COLO668 (cell line): ENCODE measurements at regions not wholly inside any gene's neighbourhood (a gene's known extent, or its start where the extent isn't known, plus 50 kb on each side); places are given as distances from the start of the nearest gene placed in this dataset.

Source experiments
- DNase-seq: peaks from one replicate; lab custom pipeline; 2025; ENCODE audit not compliant: unreplicated experiment; lab: John Stamatoyannopoulos, UW

DNA sequence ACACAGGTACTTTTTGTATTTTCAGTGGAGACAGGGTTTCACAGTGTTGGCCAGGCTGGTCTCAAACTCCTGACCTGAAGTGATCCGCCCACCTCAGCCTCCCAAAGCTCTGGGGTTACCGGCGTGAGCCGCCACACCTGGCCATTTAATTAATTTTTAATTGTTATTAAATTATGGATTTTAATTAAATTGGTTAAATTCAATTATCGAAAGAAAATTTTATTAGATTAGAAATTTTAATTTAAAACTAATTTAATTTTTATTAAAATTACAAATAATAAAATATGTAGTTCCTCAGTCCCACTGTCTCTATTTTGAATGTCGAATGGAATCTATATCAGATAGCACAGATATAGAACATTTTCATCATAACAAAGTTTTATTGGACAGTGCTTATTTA is 416.5 kb downstream of the GABRG2 start:
- DNase-seq, result no peak

DNA sequence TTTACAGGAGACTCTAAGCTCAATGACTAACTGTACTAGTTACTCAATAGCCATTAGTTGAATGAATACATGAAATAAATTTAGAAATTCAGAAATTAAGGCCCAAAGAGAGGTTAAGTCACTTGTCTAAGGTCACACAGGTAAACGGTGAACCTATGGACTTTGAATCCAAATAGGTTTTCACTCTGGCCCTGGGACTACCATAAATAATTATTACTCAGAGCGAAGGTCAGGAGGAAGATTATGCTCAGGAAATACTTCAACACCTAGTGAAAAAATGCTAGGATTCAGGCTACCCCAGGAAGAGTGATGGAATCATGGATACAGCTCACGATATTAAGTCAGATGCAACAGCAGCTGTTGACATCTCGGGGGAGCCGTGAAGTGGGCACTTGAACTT is 417.4 kb downstream of the GABRG2 start:
- no peak for DNase-seq

DNA sequence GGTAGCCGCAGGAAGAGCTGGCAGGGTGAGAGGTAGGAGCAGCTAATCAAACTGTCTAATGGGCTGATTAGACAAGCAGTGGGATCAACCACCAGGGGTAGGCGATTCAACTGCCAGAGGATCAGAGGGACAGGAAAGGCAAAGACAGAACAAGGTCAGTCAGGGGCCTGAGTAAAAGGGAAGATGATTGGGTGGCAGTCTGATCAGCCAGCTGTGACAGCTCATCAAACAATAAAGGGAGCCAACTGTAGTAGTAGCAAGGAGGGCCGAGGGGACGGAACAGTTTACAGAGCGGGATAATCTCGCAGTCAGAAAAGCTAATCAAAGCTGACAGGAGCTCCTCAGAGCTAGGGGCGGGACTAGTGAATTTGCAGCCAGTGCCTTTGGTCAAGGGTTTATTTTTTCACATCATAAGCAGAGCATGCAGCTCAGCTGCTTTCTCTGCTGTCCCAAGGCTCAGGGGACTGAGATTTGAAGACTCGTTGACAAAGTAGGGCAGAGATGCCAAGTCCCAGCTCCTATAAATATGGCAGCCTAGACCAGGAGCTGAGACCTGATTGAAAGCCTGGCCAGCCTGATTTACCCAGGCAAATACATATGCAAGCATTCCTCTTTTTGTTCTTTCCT is 418.2 kb downstream of the GABRG2 start:
- no peak for DNase-seq

DNA sequence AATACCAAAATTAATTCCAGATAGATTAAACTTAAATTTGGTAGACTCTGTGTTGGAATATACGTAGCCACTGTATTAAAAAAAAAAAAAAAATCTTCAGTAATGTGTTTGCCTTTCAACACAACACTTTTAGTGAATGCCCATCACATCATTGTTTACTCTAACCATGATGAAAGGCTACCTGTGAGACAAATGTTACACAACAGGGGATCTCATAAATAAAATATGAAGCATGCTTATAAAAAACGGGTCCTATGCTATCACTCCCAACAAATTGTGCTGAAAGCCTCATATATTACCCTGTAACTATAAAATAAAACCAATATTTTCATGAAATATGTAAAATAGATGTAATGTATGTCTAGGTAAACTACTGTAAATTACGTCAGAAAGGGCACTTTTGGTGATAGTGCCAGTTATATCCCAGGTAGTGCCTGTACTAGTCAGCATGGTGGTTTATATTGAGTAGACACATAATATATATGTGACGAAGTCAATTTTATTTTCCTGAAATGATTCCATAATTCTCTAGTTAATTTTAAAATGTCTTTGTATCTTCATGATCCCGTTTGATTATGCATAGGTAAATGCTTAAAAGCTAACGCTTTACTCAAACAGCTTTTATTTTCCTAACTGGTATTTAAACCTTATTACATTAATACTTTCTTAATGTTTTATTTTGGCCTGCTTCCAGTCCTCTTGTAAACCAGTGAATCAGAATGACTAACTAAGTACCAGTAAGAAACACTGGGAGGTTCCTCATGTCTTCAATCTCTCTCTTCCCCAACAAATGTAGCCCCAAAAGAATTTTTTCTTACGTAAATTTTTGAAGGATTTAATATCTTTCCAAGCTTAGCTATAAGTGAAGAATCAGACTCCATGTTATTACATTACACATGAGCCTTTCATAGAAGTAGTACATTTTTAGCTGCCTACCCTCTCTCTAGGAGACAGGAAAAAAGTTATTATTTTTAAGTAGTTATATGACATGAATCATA is 420.3 kb downstream of the GABRG2 start:
- no peak for DNase-seq

DNA sequence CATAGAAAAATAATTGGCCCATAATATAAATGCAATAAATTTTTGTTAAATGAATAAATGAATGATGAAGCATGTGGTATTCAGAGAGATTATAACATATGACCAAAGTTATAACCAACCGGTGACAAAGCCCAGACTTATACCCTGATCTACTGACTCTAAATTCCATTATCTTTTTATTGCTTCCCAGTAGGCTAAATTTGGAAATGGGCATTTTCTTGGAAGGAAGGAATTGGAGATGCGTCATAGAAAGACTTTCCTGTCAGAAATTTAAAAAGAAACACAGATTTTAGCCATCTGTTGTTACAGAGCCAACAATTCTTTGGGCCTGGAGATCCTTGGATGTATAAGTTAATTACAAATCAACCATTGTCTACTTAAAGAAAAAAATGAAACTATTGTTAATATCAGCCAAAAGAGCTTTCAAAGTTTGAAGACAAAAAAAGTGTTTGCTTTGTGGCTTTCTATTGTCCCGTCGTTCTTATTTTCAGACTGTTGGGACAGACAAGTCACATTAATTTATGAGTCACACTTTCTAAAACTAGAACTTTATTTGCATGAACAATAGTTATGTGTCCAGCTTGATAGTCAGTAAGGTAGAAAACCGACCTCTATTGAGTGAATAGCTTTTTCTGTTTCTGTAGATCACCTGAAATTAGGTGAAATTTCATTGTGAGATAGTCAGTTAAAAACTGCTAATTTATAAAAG is 428.7 kb downstream of the GABRG2 start:
- DNase-seq, result no peak

DNA sequence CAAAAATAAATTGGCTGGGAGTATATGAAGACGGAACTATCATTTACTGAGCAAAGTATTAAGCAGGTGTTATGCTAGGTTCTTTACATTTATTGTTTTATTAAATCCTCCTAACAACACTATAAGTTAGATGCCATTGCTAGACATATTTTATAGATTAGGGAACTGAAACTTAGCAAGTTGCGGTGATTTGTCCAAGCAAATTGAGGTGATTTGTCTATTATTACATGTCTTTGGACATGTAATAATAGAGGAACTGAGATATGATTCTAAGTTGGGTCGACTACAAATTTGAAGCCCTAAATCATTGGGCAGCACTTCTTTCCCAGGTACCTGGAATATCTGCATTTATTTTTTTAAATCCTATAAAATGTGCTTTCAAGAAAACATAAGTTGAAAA is 429.9 kb downstream of the GABRG2 start:
- DNase-seq, result no peak

DNA sequence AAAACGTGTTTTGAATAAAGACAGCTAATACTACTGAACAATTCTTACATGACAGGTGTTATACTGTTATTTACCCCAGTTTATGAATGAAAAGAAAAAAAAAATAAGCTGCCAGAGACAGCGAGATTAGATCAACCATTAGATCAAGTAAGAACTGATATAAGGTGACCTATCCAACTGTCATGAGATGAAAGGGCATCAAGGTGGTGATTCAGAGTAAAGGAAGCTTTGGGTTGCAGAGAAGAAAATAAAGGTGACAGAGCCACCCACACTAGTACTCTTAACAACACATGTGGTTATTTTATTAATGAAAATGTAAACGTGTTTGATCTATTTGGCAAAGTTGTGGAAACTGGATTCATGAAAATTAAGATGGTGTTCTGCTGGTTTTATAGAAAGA is 435.2 kb downstream of the GABRG2 start:
- DNase-seq, result no peak

DNA sequence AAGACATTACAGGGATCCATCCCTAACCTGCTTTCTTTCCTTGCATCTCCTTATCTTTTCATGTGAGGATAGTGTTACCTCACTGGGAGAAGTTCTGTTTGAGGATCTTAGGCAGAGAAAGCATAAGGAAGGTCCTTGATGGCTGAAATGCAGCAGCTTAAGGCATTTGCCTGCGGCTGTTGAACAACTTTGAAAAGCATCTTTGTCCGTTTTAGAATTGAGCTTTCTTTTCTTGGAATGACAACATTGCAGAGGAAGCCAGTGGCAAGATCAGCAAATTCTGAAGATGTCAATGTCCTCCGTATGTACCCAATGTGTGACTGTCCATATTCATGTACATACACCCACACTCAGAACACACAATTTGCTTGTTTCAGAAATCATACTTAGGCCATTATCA is 436.2 kb downstream of the GABRG2 start:
- DNase-seq, result no peak

DNA sequence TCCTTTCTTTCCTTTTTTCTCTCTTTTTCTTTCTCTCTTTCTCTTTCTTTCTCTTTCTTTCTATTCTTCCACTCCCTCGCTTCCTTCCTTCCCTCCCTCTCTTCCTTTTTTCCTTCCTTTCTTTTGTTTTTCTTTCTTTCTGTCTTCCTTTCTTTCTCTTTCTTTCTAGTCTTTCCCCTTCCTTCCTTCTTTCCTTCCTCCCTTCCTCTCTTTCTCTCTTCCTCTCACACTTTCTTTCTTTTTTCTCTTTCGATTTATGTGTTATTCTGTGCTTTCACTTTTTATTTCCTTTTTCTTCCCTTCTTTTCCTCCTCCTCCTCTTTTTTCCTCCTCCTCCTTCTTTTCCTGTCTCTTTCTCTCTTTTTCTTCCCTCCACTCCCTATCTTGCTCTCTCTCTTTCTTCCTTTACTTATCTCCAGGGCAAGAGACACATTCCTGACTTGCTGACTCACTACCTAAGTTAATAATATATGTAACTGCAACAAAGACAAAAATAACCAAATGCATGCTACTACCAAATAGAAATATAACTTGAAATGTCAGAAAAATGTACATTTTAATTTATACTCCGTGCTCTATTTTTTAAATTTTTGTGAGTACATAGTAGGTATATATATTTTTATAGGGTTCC is 445.5 kb downstream of the GABRG2 start:
- no peak for DNase-seq

DNA sequence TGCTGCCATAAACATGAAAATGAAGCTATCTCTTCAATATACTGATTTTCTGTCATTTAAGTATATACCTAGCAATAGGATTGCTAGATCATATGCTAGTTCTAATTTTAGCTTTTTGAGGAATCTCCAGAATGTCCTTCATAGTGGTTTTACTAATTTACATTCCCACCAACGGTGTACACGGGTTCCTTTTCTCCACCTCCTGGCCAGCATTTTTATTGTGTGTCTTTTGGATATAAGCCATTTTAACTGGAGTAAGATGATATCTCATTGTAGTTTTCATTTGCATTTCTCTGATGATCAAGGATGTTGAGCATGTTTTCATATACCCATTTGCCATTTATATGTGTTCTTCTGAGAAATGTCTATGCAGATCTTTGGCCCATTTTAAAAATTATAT is 446.5 kb downstream of the GABRG2 start:
- no peak for DNase-seq

DNA sequence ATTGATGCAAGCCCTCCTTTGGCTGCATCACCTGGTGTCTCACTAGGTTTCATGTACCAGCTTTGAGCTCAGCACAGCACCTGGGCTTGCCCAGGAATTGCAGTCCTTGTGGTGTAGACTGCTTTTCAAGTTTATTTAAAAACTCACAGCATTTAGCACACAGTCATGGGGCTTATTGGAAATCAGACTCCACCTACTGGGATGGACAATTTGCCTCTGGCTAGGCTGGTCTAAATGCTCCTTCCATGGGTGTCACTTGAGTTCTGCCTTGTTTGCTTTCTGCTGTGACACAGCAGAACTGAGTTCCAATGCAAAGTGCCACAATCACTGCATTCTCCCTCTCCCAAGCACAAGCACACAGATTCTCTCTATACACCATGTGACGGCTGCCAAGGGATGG is 453.3 kb downstream of the GABRG2 start:
- DNase-seq, result no peak

DNA sequence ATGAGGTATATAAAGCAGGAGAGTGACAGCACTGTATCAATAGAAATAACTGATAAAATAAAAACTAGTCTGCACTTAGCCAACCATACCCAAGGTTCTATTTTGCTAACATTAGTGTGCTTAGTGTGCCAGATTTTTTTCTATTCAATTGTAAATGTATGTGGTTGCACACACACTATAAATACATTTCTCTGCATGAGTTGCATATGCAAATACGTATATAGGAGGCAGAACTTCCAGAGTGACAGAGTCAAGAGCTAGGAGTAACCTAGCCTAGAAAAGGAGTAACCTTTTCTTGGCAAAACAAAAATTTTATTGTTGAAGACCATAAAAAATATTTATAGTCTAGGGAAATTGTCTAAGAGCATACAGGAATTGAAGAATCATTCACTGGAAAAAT is 461.6 kb downstream of the GABRG2 start:
- no peak for DNase-seq

DNA sequence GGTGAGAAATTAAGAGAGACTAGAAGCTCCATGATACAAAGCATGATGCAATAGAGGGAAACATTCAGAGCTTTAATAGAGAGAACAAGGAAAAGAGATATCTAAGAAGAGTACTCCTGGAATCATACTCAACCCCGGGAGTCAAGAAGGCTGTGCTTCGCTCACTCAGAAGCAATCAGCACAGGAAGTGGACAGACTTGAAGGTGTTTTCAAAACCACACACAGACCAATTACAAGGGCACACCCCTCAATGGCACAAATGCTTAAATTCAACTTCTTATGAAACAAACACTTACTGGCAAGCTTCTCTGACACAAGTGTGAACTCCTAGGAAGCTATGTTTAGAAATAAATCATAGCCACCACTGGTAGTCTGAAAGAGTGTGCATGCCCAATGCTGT is 462.3 kb downstream of the GABRG2 start:
- no peak for DNase-seq

DNA sequence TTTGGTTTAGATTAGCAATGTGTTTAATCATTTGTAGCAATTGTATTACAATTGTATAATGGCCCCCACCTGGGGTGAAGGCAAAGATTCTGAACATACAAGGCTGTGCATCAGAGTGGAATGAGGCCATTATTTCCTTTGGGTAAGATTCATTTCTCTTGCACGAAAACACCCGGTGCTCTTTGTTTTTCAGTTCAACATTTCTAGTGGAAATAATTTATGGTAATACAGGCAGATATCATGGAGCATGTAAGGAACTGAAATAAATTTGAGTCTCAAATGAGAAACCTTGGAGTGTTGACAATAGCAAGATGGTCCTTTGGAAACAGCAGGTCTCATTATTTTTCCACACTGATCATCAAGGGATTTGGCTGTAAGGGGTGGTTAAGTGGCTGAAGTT is 475.9 kb downstream of the GABRG2 start:
- DNase-seq, result no peak

DNA sequence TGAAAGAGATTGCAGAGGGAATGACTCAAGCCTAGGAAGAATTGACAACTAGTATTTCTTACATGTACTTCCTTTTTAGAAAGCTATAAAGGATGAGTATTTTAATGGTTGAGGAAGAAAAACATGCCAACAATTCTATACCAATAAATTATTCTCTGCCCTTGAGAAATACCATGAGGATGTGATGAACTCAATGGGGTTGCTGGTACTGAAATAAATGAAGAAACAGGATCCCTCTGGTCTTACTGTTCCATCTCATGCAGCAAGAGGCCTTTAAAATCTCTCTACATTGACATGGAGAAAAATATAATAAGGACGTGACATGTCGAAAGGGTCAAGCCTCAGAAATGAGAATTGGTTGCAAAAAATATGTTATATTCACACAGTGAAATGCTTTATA is 477.3 kb downstream of the GABRG2 start:
- no peak for DNase-seq

DNA sequence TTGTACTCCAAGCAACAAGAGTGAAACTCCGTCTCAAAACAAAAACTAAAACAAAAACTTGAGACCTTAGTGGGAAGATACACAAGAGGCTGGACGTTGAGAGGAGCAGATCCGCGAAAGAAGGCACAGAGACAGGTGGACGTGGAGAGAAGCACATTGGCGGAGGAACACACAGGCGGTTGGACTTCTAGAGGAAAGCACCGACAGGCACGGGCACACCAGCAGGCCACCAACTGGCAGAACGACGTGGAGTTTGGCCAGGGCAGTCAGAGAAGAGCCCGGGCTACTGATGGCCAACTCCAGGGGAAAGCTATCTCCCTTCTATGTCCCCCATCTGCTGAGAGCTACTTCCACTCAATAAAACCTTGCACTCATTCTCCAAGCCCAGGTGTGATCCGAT is 482.7 kb downstream of the GABRG2 start:
- DNase-seq, result no peak

DNA sequence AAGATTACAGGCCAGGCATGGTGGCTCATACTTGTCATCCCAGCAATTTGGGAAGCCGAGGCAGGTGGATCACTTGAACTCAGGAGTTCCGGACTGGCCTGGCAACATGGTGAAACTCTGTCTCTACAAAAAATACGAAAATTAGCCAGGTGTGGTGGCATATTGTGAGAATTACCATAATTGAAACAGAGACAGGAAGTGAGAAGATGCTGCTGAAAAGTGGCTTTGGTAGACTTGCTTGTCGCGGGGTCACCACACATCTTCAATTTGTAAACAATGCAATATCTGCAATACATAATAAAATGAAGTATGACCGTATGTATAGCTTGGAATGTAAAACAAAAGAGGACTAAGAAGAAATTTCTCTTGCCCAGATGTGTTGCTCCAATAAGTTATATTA is 490.5 kb downstream of the GABRG2 start:
- no peak for DNase-seq

DNA sequence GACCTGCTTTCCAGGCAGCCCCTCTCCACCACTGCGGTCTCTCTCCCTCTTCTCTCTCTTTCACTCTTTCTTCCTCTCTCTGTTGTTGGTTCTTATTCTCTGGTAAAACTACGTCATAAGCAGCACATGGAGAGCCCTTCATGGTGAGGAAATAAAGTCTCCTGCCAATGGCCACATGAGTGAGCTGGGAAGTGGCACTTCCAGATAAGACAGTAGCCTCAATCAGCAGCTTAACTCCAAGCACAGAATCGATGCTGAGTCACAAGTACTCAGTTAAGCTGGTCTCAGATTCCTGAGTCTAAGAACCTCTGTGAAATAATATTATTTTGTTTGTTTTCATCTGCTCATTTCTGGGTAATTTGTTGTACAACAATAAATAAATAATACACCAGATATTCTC is 500.1 kb downstream of the GABRG2 start:
- no peak for DNase-seq

DNA sequence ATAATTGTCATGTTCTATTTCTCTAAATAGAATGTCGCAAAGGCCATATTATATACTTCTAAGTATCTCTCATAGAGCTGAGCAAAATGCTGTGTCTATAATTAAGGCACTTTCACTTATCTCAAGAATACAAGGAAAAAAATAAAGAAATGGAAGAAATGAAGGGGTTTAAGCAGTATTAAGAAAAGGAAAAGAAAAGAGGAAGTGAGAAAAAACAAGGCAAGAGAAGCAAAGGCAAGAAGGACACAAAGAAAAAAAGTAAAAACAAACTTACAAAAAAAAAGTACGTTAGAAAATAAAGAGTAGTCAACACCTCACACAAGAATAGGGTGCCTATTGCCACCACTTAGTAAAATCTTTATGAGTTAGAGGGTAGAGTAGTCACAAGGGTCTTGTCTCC is 506.2 kb downstream of the GABRG2 start:
- DNase-seq, result no peak

DNA sequence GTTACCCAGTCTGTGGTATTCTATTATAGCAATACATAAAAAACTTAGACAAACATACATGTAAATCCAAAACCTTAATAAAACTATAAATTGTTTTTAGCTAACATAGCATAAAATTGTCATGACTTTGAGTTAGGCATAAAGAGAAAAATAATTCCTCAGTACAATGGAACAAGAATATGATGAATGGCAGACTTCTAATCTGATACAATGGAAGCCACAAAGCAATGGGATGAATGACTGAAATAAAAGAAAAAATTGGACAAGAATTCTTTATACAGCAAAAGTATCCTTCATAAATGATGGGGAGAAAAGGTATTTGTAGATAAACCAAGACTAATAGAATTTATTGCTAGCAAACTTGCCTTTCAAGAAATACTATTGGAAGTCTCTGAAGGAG is 524.2 kb downstream of the GABRG2 start:
- DNase-seq, result no peak

DNA sequence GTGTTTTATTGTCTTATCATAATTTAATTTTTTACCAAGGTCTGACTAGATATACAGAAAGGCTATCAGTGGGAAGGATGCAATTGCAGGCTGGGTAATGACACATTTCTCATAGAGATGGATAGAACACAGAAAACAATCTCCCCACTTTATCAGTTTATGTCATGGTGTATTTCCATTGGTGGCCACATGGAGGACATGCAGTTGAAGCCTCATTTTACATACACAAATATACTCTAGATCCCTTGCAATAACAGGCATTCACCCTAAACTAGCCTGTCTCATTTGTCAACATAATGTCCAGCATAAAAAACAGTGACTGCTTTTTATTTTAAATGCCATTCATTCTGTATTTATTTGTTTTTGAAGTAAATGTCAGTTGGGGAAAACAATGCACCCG is 526.3 kb downstream of the GABRG2 start:
- no peak for DNase-seq
